Esophagus squamous epithelium (tissue), 4 donors: ENCODE measurements at regions not wholly inside any gene's neighbourhood (a gene's known extent, or its start where the extent isn't known, plus 50 kb on each side); places are given as distances from the start of the nearest gene placed in this dataset.

ENCODE experiments used
- POLR2A ChIP-seq, 4 donors: fragments of 450-650 bp; IDR thresholded peaks; one replicate each; pipeline ENCODE4 v1.6.1; 2017; ENCODE audit warnings: antibody characterized with exemption in 4 of 4, mild to moderate bottlenecking in 4 of 4, moderate library complexity in 3 of 4
- TF ChIP-seq, protein P1 (sequence below), 6 experiments: fragments of 450-650 bp in 4 of 6; fragments of 200-600 bp in 2 of 6; sonication (generic) in 2 of 6; IDR thresholded peaks; one replicate each; pipeline ENCODE4 v1.5.1; 2016 to 2019; ENCODE audit warnings: antibody characterized with exemption in 6 of 6, mild to moderate bottlenecking in 4 of 6, moderate library complexity in 4 of 6

DNA sequence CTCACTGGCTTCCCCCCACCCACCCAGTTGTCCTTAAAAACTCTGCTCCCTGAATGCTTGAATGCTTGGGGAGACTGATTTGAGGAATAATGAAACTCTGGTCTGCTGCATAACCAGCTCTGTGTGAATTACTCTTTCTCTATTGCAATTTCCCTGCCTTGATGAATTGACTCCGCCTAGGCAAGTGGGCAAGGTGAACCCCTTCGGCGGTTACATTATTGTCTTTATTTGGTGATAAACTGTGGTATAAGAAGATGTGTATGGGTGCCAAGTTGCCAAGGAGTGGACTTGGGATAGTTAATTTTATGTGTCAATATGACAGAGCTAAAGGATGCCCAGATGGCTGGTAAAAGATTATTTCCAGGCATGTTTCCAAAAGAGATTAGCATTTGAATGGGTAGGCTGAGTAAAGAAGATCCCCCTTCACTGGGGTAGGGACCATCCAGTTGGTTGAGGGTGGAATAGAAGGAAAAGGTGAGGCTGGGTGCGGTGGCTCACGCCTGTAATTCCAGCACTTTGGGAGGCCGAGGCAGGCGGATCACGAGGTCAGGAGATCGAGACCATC, 98.5 kb upstream of the HAAO start:
- TF ChIP-seq, protein P1, sequence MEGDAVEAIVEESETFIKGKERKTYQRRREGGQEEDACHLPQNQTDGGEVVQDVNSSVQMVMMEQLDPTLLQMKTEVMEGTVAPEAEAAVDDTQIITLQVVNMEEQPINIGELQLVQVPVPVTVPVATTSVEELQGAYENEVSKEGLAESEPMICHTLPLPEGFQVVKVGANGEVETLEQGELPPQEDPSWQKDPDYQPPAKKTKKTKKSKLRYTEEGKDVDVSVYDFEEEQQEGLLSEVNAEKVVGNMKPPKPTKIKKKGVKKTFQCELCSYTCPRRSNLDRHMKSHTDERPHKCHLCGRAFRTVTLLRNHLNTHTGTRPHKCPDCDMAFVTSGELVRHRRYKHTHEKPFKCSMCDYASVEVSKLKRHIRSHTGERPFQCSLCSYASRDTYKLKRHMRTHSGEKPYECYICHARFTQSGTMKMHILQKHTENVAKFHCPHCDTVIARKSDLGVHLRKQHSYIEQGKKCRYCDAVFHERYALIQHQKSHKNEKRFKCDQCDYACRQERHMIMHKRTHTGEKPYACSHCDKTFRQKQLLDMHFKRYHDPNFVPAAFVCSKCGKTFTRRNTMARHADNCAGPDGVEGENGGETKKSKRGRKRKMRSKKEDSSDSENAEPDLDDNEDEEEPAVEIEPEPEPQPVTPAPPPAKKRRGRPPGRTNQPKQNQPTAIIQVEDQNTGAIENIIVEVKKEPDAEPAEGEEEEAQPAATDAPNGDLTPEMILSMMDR (IDR thresholded peaks at IDR 0.05): no peak
- TF ChIP-seq POLR2A (IDR thresholded peaks at IDR 0.05): no peak
